Gastroesophageal sphincter (tissue), 4 donors: ENCODE measurements at regions not wholly inside any gene's neighbourhood (a gene's known extent, or its start where the extent isn't known, plus 50 kb on each side); places are given as distances from the start of the nearest gene placed in this dataset.
"Not testable (repeated sequence)": the region's sequence is repeated elsewhere in the genome, so short reads cannot be mapped to it uniquely, and the experiment has no call there.

ENCODE experiments used
- ATAC-seq: fragments of 150-250 bp; one replicate; pipeline ENCODE4 v1.9.1; 2016; ENCODE audit warnings: mild to moderate bottlenecking, moderate library complexity
- H3K27ac ChIP-seq, 4 donors: fragments of 200-600 bp; sonication (generic) in 3 of 4; 1 replicate in 3 of 4; 2 replicates in 1 of 4; pipeline ENCODE4 v1.5.1; 2016 to 2019
- H3K27me3 ChIP-seq: fragments of 200-600 bp; sonication (generic); one replicate; pipeline ENCODE4 v1.5.1; 2019
- H3K36me3 ChIP-seq, 2 donors: fragments of 200-600 bp; sonication (generic); one replicate each; pipeline ENCODE4 v1.5.1; 2019; ENCODE audit warnings: control low read depth in 1 of 2
- H3K4me1 ChIP-seq, 3 donors: fragments of 200-600 bp; sonication (generic); 1 replicate in 2 of 3; 2 replicates in 1 of 3; pipeline ENCODE4 v1.5.1; 2016 to 2019; ENCODE audit warnings: control low read depth in 2 of 3
- H3K4me3 ChIP-seq, 2 donors: fragments of 200-600 bp; sonication (generic); one replicate each; pipeline ENCODE4 v1.5.1; 2019; ENCODE audit warnings: mild to moderate bottlenecking in 1 of 2, moderate library complexity in 1 of 2
- H3K9me3 ChIP-seq, 3 donors: fragments of 200-600 bp; sonication (generic); one replicate each; pipeline ENCODE4 v1.5.1; 2017 to 2019; ENCODE audit warnings: control low read depth in 2 of 3
- CTCF ChIP-seq, 4 experiments: fragments of 200-600 bp in 2 of 4; fragments of 450-650 bp in 2 of 4; sonication (generic) in 1 of 4; IDR thresholded peaks; one replicate each; pipeline ENCODE4 v1.5.1; 2017 to 2019; ENCODE audit warnings: antibody characterized with exemption in 4 of 4, mild to moderate bottlenecking in 2 of 4, moderate library complexity in 2 of 4
- EP300 ChIP-seq: sonication (generic); formaldehyde crosslinking; IDR thresholded peaks from one replicate; pipeline ENCODE4 v1.6.1; 2017; ENCODE audit warnings: antibody characterized with exemption, mild to moderate bottlenecking
- POLR2A ChIP-seq, 2 donors: fragments of 450-650 bp; IDR thresholded peaks; one replicate each; pipeline ENCODE4 v1.6.1; 2017; ENCODE audit warnings: antibody characterized with exemption in 2 of 2, mild to moderate bottlenecking in 2 of 2, moderate library complexity in 1 of 2
- POLR2AphosphoS5 ChIP-seq: sonication (generic); formaldehyde crosslinking; IDR thresholded peaks from one replicate; pipeline ENCODE4 v1.6.1; 2017; ENCODE audit warnings: antibody characterized with exemption
- WGBS, 2 donors: methylation state at CpG; one replicate each; pipeline ENCODE4 v1.1.5; 2018; ENCODE audit warnings: low coverage in 1 of 2; 5-methylcytosine and 5-hydroxymethylcytosine counted together

DNA sequence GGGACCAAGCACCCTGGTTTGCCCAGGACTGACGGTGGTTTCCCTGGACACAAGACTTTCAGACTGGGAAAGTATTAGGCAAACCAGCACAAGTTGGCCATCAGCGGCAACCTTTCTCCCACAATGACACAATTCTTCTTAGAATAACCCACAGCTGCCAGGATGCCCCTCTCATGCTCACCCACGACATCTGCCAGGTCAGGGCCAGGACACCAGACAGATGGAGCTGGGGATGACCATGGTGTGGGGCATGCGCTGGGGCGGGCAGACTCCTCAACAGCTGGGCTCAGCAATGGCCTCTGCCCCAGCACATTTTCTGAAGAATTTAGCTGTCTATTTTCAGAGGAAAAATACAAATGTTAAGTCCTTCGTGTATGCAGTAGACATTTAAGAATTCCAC is 226.4 kb downstream of the FNDC1 start:
- H3K27me3 ChIP-seq = no peaks in the 10 kb centered on the region
- no peaks in the 10 kb centered on the region for H3K36me3 ChIP-seq
- TF ChIP-seq CTCF (IDR thresholded peaks at IDR 0.05) (no peak), POLR2AphosphoS5 (no peak), EP300 (no peak), POLR2A (IDR thresholded peaks at IDR 0.05) (no peak)
- H3K9me3 ChIP-seq = no peaks in the 10 kb centered on the region
- H3K4me1 ChIP-seq = peaks cover 0 to 17% (median under 1%) of the 10 kb centered on the region in 3 donors
- no peak overlapping the region for H3K4me3 ChIP-seq
- 87% methylated on average over 3 to 4 of the region's 6 CpGs for WGBS, 2 donors
- no peak for ATAC-seq
- H3K27ac ChIP-seq = no peak overlapping the region

DNA sequence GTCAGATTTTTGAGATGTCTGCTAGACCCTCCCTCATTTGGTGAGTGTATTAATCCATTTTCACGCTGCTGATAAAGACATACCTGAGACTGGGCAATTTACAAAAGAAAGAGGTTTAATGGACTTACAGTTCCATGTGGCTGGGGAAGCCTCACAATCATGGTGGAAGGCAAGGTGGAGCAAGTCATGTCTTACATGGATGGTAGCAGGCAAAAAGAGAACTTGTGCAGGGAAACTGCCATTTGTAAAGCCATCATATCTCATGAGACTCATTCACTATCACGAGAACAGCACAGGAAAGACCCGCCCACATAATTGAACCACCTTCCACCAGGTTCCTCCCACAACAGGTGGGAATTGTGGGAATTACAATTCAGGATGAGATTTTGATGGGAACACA is 223.5 kb downstream of the FNDC1 start:
- not testable (repeated sequence) for H3K9me3 ChIP-seq, H3K27me3 ChIP-seq, H3K27ac ChIP-seq, ATAC-seq, H3K4me3 ChIP-seq, H3K36me3 ChIP-seq
- WGBS, 2 donors = 80 to 91% methylated on average over 2 to 3 of the region's 3 CpGs
- H3K4me1 ChIP-seq = peaks cover 0 to 24% (median 7%) of the 10 kb centered on the region in 3 donors

DNA sequence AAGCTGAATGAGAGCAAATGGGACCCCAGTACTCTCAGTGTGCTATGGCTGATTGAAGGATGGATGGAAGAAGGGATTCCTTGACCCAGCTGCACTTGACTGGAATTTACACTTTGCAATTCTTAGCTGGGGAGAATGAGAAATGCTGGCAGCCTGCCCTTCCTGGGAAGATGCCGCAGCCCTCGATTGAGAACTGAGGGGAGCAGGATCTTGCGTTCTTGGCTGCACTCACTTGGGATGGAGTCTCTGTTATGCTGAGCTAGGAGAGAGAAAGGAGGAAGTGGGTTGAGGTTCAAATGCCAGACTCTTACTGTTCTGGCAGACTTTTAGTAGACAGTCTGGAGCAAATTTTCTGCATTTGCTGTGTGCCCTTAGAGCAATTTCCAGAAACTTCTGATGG is 221.2 kb downstream of the FNDC1 start:
- Histone ChIP-seq H3K27me3 (no peaks in the 10 kb centered on the region), H3K4me3 (no peak overlapping the region), H3K4me1 (peaks cover 0 to 24% (median 7%) of the 10 kb centered on the region in 3 donors), H3K36me3 (no peaks in the 10 kb centered on the region), H3K27ac (peak overlapping the region in 3 of 4 donors; percentile 2 to 25 (median 21)), H3K9me3 (no peaks in the 10 kb centered on the region)
- TF ChIP-seq EP300 (no peak), POLR2AphosphoS5 (no peak)
- 27 to 32% methylated on average over 2 to 3 of the region's 3 CpGs for WGBS, 2 donors
- ATAC-seq = no peak

GRCh38 chr6:159389695-159390094 is 220.5 kb downstream of the FNDC1 start:
- H3K4me1 ChIP-seq = peaks cover 0 to 24% (median 7%) of the 10 kb centered on the region in 3 donors

GRCh38 chr6:159380114-159380513 is 210.9 kb downstream of the FNDC1 start:
- no peaks in the 10 kb centered on the region for H3K36me3 ChIP-seq
- no peak for TF ChIP-seq POLR2AphosphoS5
- no peak for TF ChIP-seq CTCF (IDR thresholded peaks at IDR 0.05)
- TF ChIP-seq POLR2A (IDR thresholded peaks at IDR 0.05) = no peak
- TF ChIP-seq EP300 = no peak
- H3K4me1 ChIP-seq = peaks cover 0 to 15% (median 5%) of the 10 kb centered on the region in 3 donors
- no peaks in the 10 kb centered on the region for H3K9me3 ChIP-seq
- no peak for ATAC-seq
- no peak overlapping the region for H3K27ac ChIP-seq
- no peak overlapping the region for H3K4me3 ChIP-seq
- WGBS, 2 donors = no CpG with 5 or more reads among the region's 1 CpG
- H3K27me3 ChIP-seq = no peaks in the 10 kb centered on the region

More at GRCh38 chr6:159389695-159390094, 220.5 kb downstream of the FNDC1 start:
- no peak for ATAC-seq
- 53 to 63% methylated on average over 3 of the region's 3 CpGs for WGBS, 2 donors
- TF ChIP-seq EP300 (no peak), POLR2AphosphoS5 (no peak), POLR2A (IDR thresholded peaks at IDR 0.05) (no peak), CTCF (IDR thresholded peaks at IDR 0.05) (no peak)
- H3K36me3 ChIP-seq = no peaks in the 10 kb centered on the region
- no peak overlapping the region for H3K4me3 ChIP-seq
- no peaks in the 10 kb centered on the region for H3K27me3 ChIP-seq
- H3K9me3 ChIP-seq = no peaks in the 10 kb centered on the region
- no peak overlapping the region for H3K27ac ChIP-seq

DNA sequence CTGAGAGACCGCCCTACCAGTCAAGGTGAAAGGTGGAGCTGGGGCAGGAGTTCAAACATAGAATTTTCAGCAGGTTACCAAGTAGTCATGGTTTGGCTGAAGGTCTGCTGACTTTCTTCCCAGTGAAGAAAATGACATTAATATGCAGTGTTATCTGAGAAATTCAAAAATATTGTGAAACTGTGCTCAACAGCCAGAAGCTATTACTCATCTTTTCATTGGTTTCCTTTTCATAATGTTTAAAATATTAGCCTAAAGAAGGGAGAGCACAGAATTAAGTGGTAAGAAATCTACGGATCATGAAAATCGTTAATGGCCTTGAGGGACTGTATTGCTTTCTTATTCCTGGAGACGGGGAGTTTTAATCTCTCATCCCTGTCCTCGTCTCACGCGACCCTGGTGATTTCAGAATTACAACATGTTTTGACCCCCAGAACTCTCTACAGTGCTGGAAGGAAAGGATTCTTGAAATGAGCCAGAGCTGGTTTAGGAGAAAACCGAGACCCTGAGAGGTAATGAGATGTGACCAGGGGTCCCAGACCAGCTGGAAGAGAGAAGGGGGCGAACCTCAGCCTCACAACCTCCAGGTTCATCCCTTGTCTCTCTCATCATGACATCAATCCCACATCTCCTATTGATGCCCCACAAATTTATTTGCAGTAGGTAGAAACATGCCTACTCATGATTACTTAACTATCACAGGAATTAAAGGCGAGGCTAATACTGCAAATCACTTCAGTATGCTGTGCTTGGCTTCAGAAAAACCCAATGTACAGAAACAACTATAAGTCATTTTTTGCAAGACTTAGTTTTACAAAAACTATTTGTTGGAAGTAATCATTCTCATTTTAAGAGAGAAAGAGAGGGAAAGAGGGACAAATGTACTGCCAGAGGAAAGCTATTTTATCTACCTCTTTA is 209.5 kb downstream of the FNDC1 start:
- WGBS, 2 donors = 61 to 65% methylated on average over 9 to 10 of the region's 10 CpGs

More for the DNA sequence above, 209.5 kb downstream of the FNDC1 start:
- peak; percentile 25 for ATAC-seq
- no peaks in the 10 kb centered on the region for H3K27me3 ChIP-seq
- H3K27ac ChIP-seq = no peak overlapping the region
- TF ChIP-seq POLR2AphosphoS5 = no peak
- TF ChIP-seq CTCF (IDR thresholded peaks at IDR 0.05) = no peak
- no peak for TF ChIP-seq EP300
- no peak for TF ChIP-seq POLR2A (IDR thresholded peaks at IDR 0.05)
- H3K4me1 ChIP-seq = peaks cover 0 to 15% (median 5%) of the 10 kb centered on the region in 3 donors
- no peaks in the 10 kb centered on the region for H3K36me3 ChIP-seq
- no peak overlapping the region for H3K4me3 ChIP-seq
- H3K9me3 ChIP-seq = no peaks in the 10 kb centered on the region
